HepG2 (cell line): ENCODE measurements at regions not wholly inside any gene's neighbourhood (a gene's known extent, or its start where the extent isn't known, plus 50 kb on each side); places are given as distances from the start of the nearest gene placed in this dataset.

Experiments
- ATAC-seq: fragments of 200-7000 bp; cut with Tn5 transposase; 3 replicates; pipeline ENCODE4 v1.9.1; 2020; ENCODE audit warnings: mild to moderate bottlenecking, moderate library complexity
- BruUV-seq: library from RNA; stranded (reverse); fragments of 400-500 nt; replicated peaks from 2 replicates; lab custom pipeline; 2021; lab: Mats Ljungman, UMichigan
- CTCF ChIA-PET: fragments of 300-600 bp; formaldehyde crosslinking; extraction: SDS; loops from one replicate; lab custom pipeline; 2021; ENCODE audit warnings: low total read pairs, inconsistent platforms, low intra/inter-chr PET ratio; lab: Yijun Ruan, JAX
- POLR2A ChIA-PET: fragments of 350-600 bp; sonication (Branson Sonifier 250); formaldehyde crosslinking; loops from one replicate; lab custom pipeline; 2020; ENCODE audit warnings: antibody characterized with exemption, inconsistent platforms; lab: Yijun Ruan, JAX
- DNase-seq: peaks from one replicate; pipeline ENCODE4 v3.0.0-alpha.2; 2015; ENCODE audit warnings: low spot score
- FAIRE-seq: peaks from 3 replicates; lab custom pipeline; 2011; peaks lifted over from hg19 to GRCh38; lab: Jason Lieb, UNC
- H2AFZ ChIP-seq: one replicate; pipeline ENCODE4 v1.6.1; 2011; ENCODE audit warnings: low read length, inconsistent platforms
- H3K27ac ChIP-seq: fragments of 300-600 bp; 3 replicates; pipeline ENCODE4 v1.8.0; 2011; ENCODE audit warnings: mixed run types, mild to moderate bottlenecking, mixed read lengths, low read length, inconsistent platforms; ENCODE audit not compliant: insufficient read depth; ENCODE audit errors: extremely low read length
- H3K27me3 ChIP-seq, 2 experiments: fragments of 200-600 bp in 1 of 2; 2 replicates in 1 of 2; 3 replicates in 1 of 2; pipeline versions ENCODE4 v1.6.0 to v1.8.0; 2011; ENCODE audit warnings: low read length in 2 of 2, mild to moderate bottlenecking in 2 of 2, moderate library complexity in 2 of 2, inconsistent platforms in 1 of 2; ENCODE audit not compliant: insufficient read depth in 2 of 2, control insufficient read depth in 1 of 2
- H3K36me3 ChIP-seq, 2 experiments: fragments of 200-600 bp in 1 of 2; replicated peaks in 1 of 2; 2 replicates in 1 of 2; 3 replicates in 1 of 2; pipeline versions ENCODE4 v1.5.1 to v1.8.0; 2011; ENCODE audit warnings: low read length in 2 of 2, inconsistent platforms in 1 of 2; ENCODE audit not compliant: insufficient read depth in 2 of 2, control insufficient read depth in 1 of 2
- H3K4me1 ChIP-seq: 2 replicates; pipeline ENCODE4 v1.5.1; 2012; ENCODE audit warnings: low read length, inconsistent platforms; ENCODE audit not compliant: insufficient read depth
- H3K4me2 ChIP-seq: 2 replicates; pipeline ENCODE4 v1.6.0; 2011; ENCODE audit warnings: low read depth, low read length, inconsistent platforms
- H3K4me3 ChIP-seq, 3 experiments: fragments of 200-600 bp in 1 of 3; sonication (generic), shearing (Covaris generic) in 1 of 3; replicated peaks in 1 of 3; 2 replicates each; pipeline ENCODE4 v1.5.1; 2011 to 2016; ENCODE audit warnings: low read length in 3 of 3, inconsistent platforms in 2 of 3, low read depth in 2 of 3, mild to moderate bottlenecking in 2 of 3, control low read depth in 1 of 3, mixed read lengths in 1 of 3; ENCODE audit not compliant: insufficient read depth in 1 of 3
- H3K79me2 ChIP-seq: one replicate; pipeline ENCODE4 v1.6.1; 2011; ENCODE audit warnings: low read length, inconsistent platforms; ENCODE audit not compliant: insufficient read depth
- H3K9ac ChIP-seq: 2 replicates; pipeline ENCODE4 v1.6.0; 2011; ENCODE audit warnings: mild to moderate bottlenecking, low read depth, low read length, inconsistent platforms; ENCODE audit not compliant: insufficient read depth
- H3K9me3 ChIP-seq: 2 replicates; pipeline ENCODE4 v1.5.1; 2012; ENCODE audit warnings: mild to moderate bottlenecking, low read length
- H4K20me1 ChIP-seq: 2 replicates; pipeline ENCODE4 v1.6.0; 2011; ENCODE audit warnings: inconsistent platforms, mild to moderate bottlenecking, low read length, moderate library complexity; ENCODE audit not compliant: insufficient read depth
- ARNT2 ChIP-seq: sonication (generic); formaldehyde crosslinking; IDR thresholded peaks from 2 replicates; pipeline ENCODE4 v1.8.0; 2022; ENCODE audit warnings: mild to moderate bottlenecking, low read depth, missing genetic modification reagents, moderate library complexity
- CREM ChIP-seq, 2 experiments: sonication (generic) in 1 of 2; formaldehyde crosslinking in 1 of 2; IDR thresholded peaks; 2 replicates each; pipeline versions ENCODE4 v1.4.0 to v1.6.1; 2016 to 2020; ENCODE audit warnings: antibody characterized with exemption in 1 of 2, mild to moderate bottlenecking in 1 of 2, missing genetic modification reagents in 1 of 2
- ELF4 ChIP-seq: sonication (generic); formaldehyde crosslinking; IDR thresholded peaks from 2 replicates; pipeline ENCODE4 v1.5.0; 2020; ENCODE audit warnings: missing genetic modification reagents, mild to moderate bottlenecking, moderate library complexity, borderline replicate concordance
- ESRRA ChIP-seq: sonication (generic); formaldehyde crosslinking; IDR thresholded peaks from 2 replicates; pipeline ENCODE4 v1.5.1; 2020; ENCODE audit warnings: mild to moderate bottlenecking, low read depth, missing genetic modification reagents
- NFE2 ChIP-seq: sonication (generic); formaldehyde crosslinking; IDR thresholded peaks from 2 replicates; pipeline ENCODE4 v1.4.0; 2020; ENCODE audit warnings: missing genetic modification reagents
- PRMT3 ChIP-seq: sonication (generic); formaldehyde crosslinking; IDR thresholded peaks from 2 replicates; pipeline ENCODE4 v1.8.1; 2022; ENCODE audit warnings: low read depth, mild to moderate bottlenecking, moderate library complexity, missing genetic modification reagents, borderline replicate concordance
- ZNF850 ChIP-seq: sonication (generic); formaldehyde crosslinking; conservative IDR thresholded peaks from 2 replicates; pipeline ENCODE4 v1.9.0; 2021; ENCODE audit warnings: mild to moderate bottlenecking, missing genetic modification reagents
- WGBS: methylation state at CpG from one replicate; pipeline ENCODE4 v1.1.6; 2017; ENCODE audit warnings: low lambda C conversion rate; 5-methylcytosine and 5-hydroxymethylcytosine counted together
- in situ Hi-C: cut with HindIII; loops from 2 replicates; pipeline ENCODE4 v1.10.0; 2017; ENCODE audit warnings: low pct_unique_long_range_greater_than_20kb; ENCODE audit not compliant: extremely low pct_ligation_motif_present
- intact Hi-C: fragments of 100-400 bp; cut with micrococcal nuclease; formaldehyde crosslinking; loops from one replicate; pipeline ENCODE4 v1.10.0; 2022; ENCODE audit not compliant: unreplicated experiment
- TF ChIP-seq, protein P1 (sequence below): sonication (generic); formaldehyde crosslinking; IDR thresholded peaks from 2 replicates; pipeline ENCODE4 v1.4.0; 2020; ENCODE audit warnings: missing genetic modification reagents, borderline replicate concordance
- TF ChIP-seq, protein P2 (sequence below): sonication (generic); formaldehyde crosslinking; IDR thresholded peaks from 2 replicates; pipeline ENCODE4 v1.4.0; 2020; ENCODE audit warnings: mild to moderate bottlenecking, missing genetic modification reagents

DNA sequence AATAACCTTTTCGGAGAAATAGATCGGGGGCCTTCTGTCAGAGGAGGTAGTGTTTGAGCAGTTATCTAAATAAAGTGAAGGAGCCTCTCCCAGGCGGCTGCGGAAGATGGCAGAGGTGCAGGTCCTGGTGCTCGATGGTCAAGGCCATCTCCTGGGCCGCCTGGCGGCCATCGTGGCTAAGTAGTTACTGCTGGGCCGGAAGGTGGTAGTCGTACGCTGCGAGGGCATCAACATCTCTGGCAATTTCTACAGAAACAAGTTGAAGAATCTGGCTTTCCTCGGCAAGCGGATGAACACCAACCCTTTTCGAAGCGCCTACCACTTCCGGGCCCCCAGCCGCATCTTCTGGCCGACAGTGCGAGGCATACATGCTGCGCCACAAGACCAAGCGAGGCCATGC is 186.1 kb downstream of the KTN1 start:
- H3K4me3 ChIP-seq, result no peak overlapping the region
- H4K20me1 ChIP-seq, result no peaks in the 10 kb centered on the region
- H3K79me2 ChIP-seq, result no peaks in the 10 kb centered on the region
- no peaks in the 10 kb centered on the region for H3K9me3 ChIP-seq
- FAIRE-seq, result no peak
- no peak overlapping the region for H3K9ac ChIP-seq
- H3K27me3 ChIP-seq, result no peaks in the 10 kb centered on the region
- no peak overlapping the region for H3K27ac ChIP-seq
- H3K36me3 ChIP-seq, result no peaks in the 10 kb centered on the region
- TF ChIP-seq NFE2 (CRISPR knock-in tag) (no peak), ELF4 (CRISPR knock-in tag) (no peak), ESRRA (CRISPR knock-in tag) (no peak), ZNF850 (no peak), ARNT2 (no peak), CREM (IDR thresholded peaks at IDR 0.05) (no peak), CREM (CRISPR knock-in tag; IDR thresholded peaks at IDR 0.05) (no peak), PRMT3 (no peak)
- TF ChIP-seq, protein P1, sequence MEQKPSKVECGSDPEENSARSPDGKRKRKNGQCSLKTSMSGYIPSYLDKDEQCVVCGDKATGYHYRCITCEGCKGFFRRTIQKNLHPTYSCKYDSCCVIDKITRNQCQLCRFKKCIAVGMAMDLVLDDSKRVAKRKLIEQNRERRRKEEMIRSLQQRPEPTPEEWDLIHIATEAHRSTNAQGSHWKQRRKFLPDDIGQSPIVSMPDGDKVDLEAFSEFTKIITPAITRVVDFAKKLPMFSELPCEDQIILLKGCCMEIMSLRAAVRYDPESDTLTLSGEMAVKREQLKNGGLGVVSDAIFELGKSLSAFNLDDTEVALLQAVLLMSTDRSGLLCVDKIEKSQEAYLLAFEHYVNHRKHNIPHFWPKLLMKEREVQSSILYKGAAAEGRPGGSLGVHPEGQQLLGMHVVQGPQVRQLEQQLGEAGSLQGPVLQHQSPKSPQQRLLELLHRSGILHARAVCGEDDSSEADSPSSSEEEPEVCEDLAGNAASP, result no peak
- TF ChIP-seq, protein P2, sequence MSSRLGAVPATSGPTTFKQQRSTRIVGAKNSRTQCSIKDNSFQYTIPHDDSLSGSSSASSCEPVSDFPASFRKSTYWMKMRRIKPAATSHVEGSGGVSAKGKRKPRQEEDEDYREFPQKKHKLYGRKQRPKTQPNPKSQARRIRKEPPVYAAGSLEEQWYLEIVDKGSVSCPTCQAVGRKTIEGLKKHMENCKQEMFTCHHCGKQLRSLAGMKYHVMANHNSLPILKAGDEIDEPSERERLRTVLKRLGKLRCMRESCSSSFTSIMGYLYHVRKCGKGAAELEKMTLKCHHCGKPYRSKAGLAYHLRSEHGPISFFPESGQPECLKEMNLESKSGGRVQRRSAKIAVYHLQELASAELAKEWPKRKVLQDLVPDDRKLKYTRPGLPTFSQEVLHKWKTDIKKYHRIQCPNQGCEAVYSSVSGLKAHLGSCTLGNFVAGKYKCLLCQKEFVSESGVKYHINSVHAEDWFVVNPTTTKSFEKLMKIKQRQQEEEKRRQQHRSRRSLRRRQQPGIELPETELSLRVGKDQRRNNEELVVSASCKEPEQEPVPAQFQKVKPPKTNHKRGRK, result no peak
- no peak for DNase-seq
- BruUV-seq, result no TSS peak
- POLR2A ChIA-PET, result no interaction called here
- CTCF ChIA-PET, result no interaction called here
- H2AFZ ChIP-seq, result no peak overlapping the region
- no peak for ATAC-seq
- no peaks in the 10 kb centered on the region for H3K4me1 ChIP-seq
- in situ Hi-C loops (no loop called here), intact Hi-C loops (no loop called here)
- WGBS, result 65% methylated on average over 21 of the region's 22 CpGs
- no peak overlapping the region for H3K4me2 ChIP-seq
